NCI-H2227 (cell line): ENCODE measurements at regions not wholly inside any gene's neighbourhood (a gene's known extent, or its start where the extent isn't known, plus 50 kb on each side); places are given as distances from the start of the nearest gene placed in this dataset.

Experiments
- DNase-seq: peaks from one replicate; lab custom pipeline; 2025; ENCODE audit not compliant: unreplicated experiment; lab: John Stamatoyannopoulos, UW

DNA sequence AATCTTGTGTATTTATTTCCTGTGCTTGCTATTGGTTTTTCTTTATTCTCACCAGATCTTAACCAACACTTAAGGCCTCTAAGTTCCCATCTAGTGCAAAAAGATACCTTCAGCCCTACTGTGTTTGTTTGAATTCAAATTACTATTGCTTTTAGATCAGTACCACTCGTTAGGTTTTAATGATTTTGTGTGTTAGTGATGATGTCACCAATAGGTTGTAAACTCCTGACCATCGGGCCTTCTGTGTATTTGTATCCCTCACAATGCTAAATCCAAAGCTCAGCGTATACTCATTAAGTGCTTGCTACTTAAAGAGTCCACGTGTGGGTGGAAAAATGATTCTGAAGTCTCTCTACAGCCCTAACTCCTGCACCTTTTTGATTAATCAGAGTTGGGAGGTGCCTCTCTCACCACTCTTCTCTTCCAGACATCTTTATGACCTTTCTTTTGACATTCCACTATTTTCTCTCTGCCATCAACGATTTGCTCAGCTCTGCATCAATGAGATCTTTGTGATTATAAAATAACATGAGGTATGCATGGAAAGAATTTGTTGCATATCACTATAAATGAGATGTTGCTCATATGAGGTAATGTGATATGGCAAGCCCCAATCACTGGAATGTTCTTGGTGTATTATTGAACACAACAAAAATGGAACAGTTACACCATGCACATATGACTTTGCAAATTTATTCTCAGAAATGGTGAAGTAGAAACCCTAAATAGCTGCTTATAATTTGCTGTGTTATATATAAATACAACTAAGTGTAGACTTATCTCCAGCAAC, 55.1 kb upstream of the LAMA2 start:
- DNase-seq = no peak

DNA sequence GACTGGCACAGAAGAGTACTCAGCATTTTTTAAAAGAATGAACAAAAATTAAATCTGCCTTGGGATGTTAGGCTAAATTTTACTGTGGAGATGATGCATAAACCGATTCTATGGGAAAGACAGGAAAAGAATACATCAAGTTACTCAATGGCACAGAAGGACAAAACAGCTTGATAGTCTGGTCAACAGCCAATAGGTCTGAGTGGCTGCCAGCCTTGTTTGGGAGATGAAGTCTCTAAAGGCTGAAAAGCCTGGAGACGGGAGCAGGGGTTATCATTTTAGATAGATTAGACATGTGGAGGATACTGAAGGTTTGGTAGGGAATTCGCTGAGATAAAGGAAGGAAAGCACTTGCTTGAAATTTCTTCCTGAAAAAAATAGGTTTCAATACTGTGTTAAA, 56.3 kb upstream of the LAMA2 start:
- DNase-seq = no peak

DNA sequence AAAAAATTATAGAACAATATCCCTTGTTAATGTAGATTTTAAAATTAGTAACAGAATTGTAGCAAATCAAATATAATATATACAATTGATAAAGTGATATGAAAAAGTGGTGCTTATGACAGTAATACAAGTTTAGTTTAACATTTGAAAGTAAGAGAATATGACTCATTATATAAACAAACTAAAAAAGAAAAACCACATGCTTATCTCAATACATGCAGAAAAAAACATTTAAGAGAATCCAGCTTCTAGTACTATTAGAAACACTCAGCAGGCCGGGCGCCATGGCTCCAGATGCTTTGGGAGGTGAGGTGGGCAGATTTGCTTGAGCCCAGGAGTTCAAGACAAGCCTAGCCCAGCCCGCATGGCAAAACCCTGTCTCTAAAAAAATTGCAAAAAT, 60.7 kb upstream of the LAMA2 start:
- no peak for DNase-seq

DNA sequence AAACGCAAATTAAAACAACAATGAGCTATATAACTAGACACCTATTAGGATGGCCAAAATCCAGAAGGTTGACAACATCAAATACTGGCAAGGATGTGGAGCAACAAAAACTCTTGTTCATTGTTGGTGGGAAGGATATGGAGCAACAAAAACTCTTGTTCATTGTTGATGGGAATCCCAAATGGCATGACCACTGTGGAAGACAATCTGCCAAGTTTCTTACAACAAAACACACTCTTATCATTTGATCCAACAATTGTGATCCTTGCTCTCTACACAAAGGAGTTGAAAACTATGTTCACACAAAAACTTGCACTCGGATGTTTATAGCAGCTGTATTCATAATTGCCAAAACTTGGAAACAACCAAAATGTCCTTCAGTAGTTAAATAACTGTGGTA, 61.8 kb upstream of the LAMA2 start:
- DNase-seq = no peak

DNA sequence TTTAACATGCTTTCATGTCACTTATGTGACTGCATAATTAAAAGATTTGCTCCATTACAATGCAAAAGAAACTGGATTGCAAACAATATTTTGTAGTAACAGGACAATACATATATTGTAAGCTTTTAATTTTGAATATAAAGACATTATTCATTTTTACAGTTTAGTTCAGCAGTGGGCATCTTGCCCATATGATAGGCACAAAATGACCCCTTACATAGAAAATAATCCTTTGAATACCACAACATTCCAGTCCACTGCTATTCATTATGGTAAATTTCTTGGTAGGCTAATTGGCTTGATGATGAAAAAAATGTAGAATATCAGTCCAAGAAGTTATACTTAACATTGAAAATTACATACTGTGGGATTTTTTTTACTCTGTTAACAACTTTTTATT, 74.1 kb upstream of the LAMA2 start:
- no peak for DNase-seq

DNA sequence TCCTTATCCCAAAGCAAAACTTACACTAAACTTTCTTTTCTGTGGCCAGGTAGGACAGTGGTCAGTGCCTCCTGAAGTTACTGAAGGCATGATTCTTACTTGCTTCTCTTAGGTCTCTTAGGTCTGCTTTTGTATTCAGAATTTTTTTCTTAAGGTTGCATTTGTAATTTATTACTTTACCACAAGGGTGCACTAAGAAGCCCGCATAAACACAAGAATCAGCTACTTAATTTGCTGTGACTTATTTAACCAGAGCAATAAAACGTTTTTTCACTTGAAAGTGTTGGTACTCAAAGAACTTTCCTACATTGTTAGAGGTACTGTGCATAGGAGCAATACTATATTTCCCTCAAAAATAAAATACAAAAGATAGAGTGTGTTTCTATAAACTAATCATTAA, 75.4 kb upstream of the LAMA2 start:
- peak; percentile 2 for DNase-seq

DNA sequence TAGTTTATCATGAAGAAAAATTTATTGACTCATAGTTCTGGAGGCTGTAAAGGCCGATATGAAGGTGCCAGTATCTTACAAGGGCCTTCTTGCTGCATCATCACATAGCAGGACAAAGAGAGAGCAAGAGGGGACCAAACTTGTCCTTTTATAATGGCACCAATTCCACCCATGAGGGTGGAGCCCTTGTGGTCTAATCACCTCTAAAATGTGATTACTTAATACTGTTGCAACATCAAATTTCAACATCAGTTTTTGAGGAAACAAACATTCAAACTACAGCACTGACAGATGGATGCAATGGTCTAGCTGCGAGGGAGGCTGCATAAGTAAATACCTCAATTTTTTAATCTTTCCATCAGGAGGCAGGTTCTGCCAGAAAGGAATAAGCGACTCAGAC, 76.7 kb upstream of the LAMA2 start:
- DNase-seq = no peak

DNA sequence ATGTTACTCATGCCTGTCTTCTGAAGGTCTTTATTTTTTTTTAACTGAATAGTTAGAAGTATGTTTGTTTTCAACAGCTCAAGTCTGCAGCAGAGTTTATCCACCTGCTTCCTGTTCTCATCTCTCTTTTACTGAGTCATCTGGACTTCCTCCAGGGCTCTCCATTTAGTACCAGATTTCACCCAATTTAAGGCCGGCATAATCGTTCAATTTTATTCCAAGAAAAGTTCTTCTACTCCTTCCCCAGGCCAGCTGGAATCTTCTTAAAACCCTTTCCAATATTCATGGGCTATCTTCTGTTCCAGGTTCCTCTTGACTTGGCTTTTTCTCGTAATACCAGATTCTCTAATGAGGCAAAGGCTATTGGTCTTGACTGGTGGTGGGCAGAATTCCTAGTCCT, 79.0 kb upstream of the LAMA2 start:
- no peak for DNase-seq

DNA sequence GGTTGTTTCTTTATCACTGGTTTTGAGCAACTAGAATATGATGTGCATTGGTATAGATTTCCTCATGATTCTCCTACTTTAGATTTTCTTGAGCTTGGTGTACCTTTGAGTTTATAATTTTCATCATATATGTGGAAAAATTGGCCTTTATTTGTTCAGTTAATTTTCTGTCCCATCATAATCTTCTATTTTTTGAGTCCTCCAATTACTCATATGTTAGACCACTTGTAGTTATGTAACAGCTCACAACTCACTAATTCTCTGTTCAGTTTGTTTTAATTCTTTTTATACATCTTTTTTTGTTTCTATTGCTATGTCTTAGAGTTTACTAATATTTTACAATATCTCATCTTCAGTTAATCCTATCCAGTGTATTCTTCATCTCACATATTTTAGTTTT, 81.3 kb upstream of the LAMA2 start:
- DNase-seq = no peak

DNA sequence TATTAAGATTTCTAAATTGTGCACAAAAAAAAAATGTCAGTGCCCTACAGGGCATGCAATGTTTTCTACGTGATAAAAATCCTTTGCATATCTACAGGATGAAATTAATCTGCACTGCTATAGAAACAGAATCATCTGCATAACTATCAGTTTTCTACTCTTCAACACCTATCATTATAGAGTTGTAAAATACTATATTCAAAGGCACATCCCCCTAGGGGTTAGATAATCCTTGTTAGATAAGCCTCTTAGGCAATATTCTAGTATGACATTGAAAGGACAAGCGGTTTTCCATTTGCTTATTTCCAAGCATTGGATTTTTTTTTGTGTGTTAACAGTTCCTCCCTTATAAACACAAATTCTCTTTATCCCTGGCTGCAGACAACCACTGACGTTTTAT, 98.7 kb upstream of the LAMA2 start:
- DNase-seq = no peak

DNA sequence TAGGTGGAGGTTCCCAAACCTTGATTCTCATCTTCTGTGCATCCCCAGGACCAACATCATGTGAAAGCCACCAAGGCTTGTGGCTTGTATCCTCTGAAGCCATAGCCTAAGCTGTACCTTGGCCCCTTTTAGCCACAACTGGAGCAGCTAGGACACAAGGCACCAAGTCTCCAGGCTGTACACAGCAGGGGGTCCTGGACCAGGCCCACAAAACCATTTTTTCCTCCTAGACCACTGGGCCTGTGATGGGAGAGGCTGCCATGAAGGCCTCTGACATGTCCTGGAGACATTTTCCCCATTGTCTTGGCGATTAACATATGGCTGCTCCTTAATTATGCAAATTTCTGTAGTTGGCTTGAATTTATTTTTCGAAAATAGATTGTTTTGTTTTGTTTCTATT, 114.8 kb upstream of the LAMA2 start:
- DNase-seq = no peak

DNA sequence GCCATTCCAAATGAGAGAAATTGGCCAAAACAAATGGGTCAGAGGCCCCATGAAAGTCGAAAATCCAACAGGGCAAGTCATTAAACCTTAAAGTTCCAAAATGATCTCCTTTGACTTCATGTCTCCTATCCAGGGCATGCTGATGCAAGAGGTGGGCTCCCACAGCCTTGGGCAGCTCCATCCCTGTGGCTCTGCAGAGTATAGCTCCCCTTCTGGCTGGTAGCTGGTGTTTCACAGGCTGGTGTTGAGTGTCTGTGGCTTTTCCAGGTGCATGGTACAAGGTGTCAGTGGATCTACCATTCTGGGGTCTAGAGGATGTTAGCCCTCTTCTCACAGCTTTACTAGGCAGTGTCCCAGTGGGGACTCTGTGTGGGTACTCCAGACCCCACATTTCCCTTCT, 115.2 kb upstream of the LAMA2 start:
- DNase-seq = no peak

DNA sequence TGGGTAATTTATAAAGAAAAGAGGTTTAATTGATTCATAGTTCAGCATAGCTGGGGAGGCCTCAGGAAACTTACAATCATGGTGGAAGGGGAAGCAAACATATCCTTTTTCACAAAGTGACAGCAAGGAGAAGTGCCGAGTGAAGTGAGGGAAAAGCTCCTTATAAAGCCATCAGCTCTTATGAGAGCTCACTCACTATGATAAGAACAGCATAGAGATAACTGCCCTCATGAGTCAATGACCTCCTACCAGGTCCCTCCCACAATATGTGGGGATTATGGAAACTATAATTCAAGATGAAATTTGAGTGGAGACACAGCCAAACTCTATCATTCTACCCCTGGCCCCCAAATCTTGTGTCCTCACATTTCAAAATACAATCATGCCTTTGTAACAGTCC, 115.8 kb upstream of the LAMA2 start:
- no peak for DNase-seq

DNA sequence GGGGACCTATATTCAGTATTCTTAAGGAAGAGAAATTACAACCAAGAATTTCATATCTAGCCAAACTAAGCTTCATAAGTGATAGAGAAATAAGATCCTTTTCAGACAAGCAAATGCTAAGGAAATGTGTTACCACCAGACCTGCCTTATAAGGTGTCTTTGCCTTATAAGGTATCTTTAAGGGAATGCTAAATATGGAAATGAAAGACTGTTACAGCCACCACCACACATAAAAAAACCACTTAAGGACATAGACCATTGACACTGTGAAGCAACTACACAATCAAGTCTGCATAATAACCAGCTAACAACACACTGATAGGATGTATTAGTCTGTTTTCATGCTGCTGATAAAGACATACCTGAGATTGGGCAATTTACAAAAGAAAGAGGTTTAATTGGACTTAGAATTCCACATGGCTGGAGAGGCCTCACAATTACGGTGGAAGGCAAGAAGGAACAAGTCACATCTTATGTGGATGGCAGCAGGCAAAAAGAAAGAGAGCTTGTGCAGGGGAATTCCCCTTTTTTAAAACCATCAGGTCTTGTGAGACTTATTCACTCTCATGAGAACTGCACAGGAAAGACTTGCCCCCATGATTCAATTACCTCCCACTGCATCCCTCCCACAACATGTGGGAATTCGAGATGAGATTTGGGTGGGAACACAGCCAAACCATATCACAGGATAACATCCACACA, 119.2 kb upstream of the LAMA2 start:
- no peak for DNase-seq

DNA sequence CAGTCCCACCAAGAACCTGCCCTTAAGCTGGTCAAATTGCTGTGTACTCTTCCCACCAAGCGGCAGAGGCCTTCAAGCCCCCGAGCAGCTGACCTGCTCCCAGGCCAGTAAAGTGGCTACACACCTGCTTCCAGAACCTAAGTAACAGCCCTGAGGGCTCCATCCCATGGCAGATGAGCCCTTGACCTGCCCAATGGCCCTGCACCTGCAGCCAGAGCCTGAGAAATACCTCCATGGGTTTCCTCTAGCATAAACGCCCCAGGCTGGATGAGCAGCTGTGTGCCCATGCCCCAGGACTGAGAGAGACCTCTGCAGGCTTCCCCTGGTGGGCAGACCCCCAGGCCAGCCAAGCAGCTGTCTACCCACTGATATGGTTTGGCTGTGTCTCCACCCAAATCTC, 123.0 kb upstream of the LAMA2 start:
- no peak for DNase-seq

DNA sequence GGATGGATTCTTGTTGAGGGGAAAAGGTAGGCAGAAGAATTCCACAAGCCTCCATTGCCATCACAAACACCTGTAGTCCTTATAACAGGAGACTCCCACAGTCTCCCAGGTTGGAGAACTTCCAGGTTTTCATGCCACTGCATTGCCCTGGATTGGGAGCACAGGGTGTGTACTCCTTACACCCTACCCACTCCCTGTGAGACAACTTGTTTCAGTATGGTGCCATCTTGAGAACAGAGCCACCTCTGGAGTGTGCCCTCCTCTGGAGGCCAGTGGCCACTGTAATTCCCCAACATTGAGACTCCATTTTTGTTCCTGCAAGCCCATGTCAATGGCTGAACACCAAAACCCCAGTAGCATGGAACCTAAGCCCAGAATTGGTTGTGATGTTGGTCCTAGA, 123.5 kb upstream of the LAMA2 start:
- no peak for DNase-seq

DNA sequence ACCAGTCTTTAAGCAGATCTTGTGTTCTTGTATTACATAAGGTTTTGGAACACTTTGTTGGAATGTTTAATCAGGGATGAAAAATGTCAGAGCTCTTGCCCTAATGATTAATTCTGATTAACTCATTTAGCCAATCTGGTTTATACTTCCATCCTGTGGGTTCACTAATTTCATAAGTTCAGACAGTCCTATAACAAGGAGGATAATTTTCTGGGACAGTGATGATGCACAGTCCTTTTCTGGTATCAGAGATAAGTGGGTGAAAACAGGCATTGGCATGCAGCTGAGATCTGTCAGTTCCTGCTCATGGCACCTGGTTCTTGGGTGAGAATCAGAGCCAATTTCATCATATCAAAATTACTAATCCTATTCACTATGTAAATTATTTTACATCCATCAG, 125.0 kb upstream of the LAMA2 start:
- DNase-seq = no peak

DNA sequence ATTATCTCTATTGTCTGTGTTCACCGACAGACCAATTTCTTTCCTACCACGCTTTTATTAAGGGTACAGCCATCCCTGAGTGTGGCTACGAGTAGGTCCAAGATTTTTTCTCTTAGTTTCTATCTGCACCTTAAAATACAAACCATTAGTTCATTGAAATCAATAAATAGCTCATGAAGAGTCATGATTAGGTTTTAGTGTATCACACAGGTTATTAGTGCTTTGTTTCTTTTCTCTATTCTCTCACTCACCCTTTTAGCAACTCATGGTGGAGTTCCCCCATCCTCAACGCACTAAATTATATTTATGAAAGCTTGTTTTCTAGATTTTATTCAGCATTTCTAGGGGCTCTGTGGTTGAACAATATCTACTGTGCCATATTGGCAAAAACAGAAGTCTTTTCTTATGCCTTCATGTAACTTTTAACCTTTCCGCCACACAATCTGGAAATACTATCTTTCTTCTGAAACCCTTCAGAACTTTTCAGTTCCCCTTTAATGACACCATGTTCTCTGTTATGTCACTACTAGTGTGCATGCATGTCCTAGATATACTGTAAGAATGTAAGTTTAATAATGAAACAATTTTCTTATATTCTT, 128.2 kb upstream of the LAMA2 start:
- DNase-seq = no peak

DNA sequence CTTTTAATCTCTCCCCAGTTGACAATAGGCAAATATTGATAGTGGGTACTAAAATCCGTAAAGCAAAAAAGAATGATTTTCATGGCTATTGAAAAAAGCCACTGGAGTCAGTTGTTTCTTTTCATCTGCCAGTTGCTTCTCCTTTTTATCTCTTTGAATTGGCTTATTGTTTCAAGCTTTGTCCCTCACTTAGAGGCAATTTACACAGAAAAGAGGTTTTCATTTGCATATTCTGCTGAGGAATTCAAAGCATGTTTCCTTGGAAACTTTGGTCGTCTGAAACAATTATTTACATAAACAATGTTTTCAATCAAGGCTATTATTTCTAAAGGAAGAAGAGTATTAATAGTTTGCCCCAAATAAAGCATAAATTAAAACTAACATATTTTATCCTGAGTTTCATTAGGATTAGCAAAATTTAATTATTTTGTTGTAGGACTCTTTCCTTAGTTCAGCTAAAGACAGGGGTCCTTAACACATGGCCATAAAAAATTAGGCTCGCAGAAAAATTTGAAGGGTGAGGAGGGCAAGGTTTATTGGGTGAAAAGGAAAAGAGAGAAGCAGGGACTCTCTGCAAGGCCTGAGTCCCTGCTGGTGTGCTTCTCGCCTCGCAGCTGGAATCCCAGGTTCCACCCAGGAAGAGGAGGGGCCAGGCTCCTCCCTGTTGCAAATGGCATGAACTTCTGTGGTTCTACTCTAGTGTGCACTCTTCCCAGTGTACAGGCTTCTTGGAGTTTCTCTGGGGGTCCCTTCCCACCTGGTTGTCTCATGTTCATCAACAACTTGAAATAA, 138.8 kb upstream of the LAMA2 start:
- DNase-seq = no peak

DNA sequence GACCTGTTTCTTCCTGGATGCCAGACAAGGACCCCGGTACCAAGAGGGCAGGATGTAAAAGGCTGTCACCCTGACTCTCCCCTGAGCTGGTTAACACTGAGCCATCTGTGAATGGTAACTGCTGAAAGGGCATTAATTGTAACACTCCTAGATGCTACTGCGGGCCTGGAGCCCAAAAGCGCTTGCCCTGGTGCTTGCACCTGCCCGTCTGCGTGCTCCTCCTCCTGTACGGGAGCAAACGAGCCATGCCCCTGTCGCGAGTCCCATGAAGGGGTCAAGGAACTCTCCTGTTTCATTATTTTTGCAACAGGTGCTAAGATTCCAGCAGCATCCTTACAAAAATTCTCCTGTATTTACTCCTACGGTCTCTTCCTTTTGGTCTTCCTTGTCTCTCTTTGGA, 140.0 kb upstream of the LAMA2 start:
- no peak for DNase-seq

DNA sequence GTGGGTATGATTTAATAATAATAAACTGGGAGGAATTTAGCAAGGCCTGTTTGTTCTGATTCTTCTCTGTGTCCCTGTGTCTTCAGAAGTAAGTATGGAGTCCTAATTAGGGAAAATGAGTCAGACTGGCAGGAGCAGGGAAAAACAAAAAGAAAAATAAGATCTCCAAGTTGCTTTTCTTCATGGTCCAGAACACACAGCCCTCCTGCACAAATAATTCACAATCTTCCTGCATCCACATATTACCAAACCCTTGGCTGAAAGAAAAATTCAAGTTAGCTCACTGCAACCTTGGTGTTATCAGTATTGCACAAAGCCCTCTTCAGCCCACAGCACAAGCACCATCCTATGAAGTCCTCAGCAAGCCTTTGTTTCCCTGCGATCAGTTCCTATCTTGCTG, 142.0 kb upstream of the LAMA2 start:
- no peak for DNase-seq

DNA sequence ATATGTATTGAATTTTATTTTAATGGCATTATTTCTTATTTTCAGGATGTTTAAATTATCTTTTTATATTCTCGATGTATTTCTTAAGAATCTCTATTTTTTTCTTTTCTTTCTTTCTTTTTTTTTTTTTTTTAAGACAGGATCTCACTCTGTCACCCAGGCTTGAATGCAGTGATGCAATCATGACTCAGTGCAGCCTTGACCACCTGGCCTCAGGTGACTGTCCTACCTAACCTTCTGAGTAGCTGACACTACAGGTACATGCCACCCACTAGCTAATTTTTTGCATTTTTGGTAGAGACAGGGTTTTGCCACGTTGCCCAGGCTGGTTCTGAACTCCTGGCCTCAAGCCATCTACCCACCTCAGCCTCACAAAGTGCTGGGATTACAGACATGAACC, 143.8 kb upstream of the LAMA2 start:
- DNase-seq = no peak
